H9 (cell line): ENCODE measurements at regions not wholly inside any gene's neighbourhood (a gene's known extent, or its start where the extent isn't known, plus 50 kb on each side); places are given as distances from the start of the nearest gene placed in this dataset.

ENCODE experiments used
- DNase-seq: peaks from one replicate; pipeline ENCODE4 v3.0.0-alpha.2; 2017
- H2AFZ ChIP-seq: one replicate; pipeline ENCODE4 v1.6.1; 2013; ENCODE audit warnings: mild to moderate bottlenecking, low read length, control low read depth, moderate library complexity
- H2AK5ac ChIP-seq: 2 replicates; pipeline ENCODE4 v1.6.1; 2013; ENCODE audit warnings: low read length, control low read depth, mixed read lengths; ENCODE audit not compliant: insufficient read length
- H2BK120ac ChIP-seq: one replicate; pipeline ENCODE4 v1.6.1; 2013; ENCODE audit warnings: low read depth, mild to moderate bottlenecking, low read length, control low read depth, inconsistent platforms; ENCODE audit not compliant: poor library complexity, severe bottlenecking
- H2BK12ac ChIP-seq: 2 replicates; pipeline ENCODE4 v1.6.1; 2013; ENCODE audit warnings: low read length, control low read depth, mixed read lengths, low read depth; ENCODE audit not compliant: insufficient read length
- H2BK15ac ChIP-seq: 2 replicates; pipeline ENCODE4 v1.6.1; 2013; ENCODE audit warnings: low read depth, low read length, control low read depth
- H2BK20ac ChIP-seq: one replicate; pipeline ENCODE4 v1.6.1; 2013; ENCODE audit warnings: low read depth, mild to moderate bottlenecking, low read length, control low read depth, inconsistent platforms; ENCODE audit not compliant: poor library complexity, severe bottlenecking
- H2BK5ac ChIP-seq: 2 replicates; pipeline ENCODE4 v1.6.1; 2013; ENCODE audit warnings: low read length, control low read depth, mixed read lengths; ENCODE audit not compliant: insufficient read length
- H3K14ac ChIP-seq: 2 replicates; pipeline ENCODE4 v1.6.1; 2013; ENCODE audit warnings: low read length, control low read depth; ENCODE audit not compliant: insufficient read depth
- H3K18ac ChIP-seq: 2 replicates; pipeline ENCODE4 v1.6.1; 2013; ENCODE audit warnings: low read depth, mild to moderate bottlenecking, mixed read lengths, low read length, control low read depth; ENCODE audit not compliant: insufficient read length
- H3K23ac ChIP-seq: 2 replicates; pipeline ENCODE4 v1.6.1; 2013; ENCODE audit warnings: low read length, control low read depth, mixed read lengths, low read depth; ENCODE audit not compliant: insufficient read length
- H3K23me2 ChIP-seq: 2 replicates; pipeline ENCODE4 v1.6.1; 2013; ENCODE audit warnings: low read depth, mild to moderate bottlenecking, mixed read lengths, low read length, control low read depth; ENCODE audit not compliant: insufficient read length, poor library complexity, severe bottlenecking
- H3K27ac ChIP-seq: 2 replicates; pipeline ENCODE4 v1.5.1; 2013; ENCODE audit warnings: low read length, control low read depth, mixed read lengths, low read depth; ENCODE audit not compliant: insufficient read length
- H3K27me3 ChIP-seq: 2 replicates; pipeline ENCODE4 v1.6.1; 2013; ENCODE audit warnings: low read length, control low read depth, inconsistent platforms; ENCODE audit not compliant: insufficient read depth
- H3K4ac ChIP-seq: 2 replicates; pipeline ENCODE4 v1.6.1; 2013; ENCODE audit warnings: low read depth, mild to moderate bottlenecking, control low read depth, inconsistent platforms, low read length, moderate library complexity
- H3K4me1 ChIP-seq: 2 replicates; pipeline ENCODE4 v1.6.1; 2013; ENCODE audit warnings: low read length, control low read depth, inconsistent platforms; ENCODE audit not compliant: insufficient read depth
- H3K4me2 ChIP-seq: 2 replicates; pipeline ENCODE4 v1.6.1; 2013; ENCODE audit warnings: low read length, control low read depth, mixed read lengths; ENCODE audit not compliant: insufficient read length, insufficient read depth
- H3K56ac ChIP-seq: 2 replicates; pipeline ENCODE4 v1.6.1; 2013; ENCODE audit warnings: low read depth, mild to moderate bottlenecking, mixed read lengths, low read length, control low read depth; ENCODE audit not compliant: insufficient read length
- H3K79me1 ChIP-seq: 2 replicates; pipeline ENCODE4 v1.6.1; 2013; ENCODE audit warnings: low read depth, mild to moderate bottlenecking, moderate library complexity, low read length, control low read depth, inconsistent platforms; ENCODE audit not compliant: insufficient read depth, poor library complexity, severe bottlenecking
- H3K79me2 ChIP-seq: 2 replicates; pipeline ENCODE4 v1.6.1; 2013; ENCODE audit warnings: low read length, control low read depth, inconsistent platforms; ENCODE audit not compliant: insufficient read depth
- H3K9ac ChIP-seq: 2 replicates; pipeline ENCODE4 v1.6.1; 2013; ENCODE audit warnings: low read length, control low read depth, mixed read lengths; ENCODE audit not compliant: insufficient read length; ENCODE audit errors: extremely low read depth
- H3K9me3 ChIP-seq: one replicate; pipeline ENCODE4 v1.6.1; 2013; ENCODE audit warnings: low read depth, low read length, inconsistent platforms; ENCODE audit not compliant: control insufficient read depth
- H3T11ph ChIP-seq: one replicate; pipeline ENCODE4 v1.6.1; 2013; ENCODE audit warnings: mild to moderate bottlenecking, low read length, control low read depth, inconsistent platforms
- H4K20me1 ChIP-seq: one replicate; pipeline ENCODE4 v1.6.1; 2013; ENCODE audit not compliant: control insufficient read depth, insufficient read length, insufficient read depth
- H4K5ac ChIP-seq: 2 replicates; pipeline ENCODE4 v1.6.1; 2013; ENCODE audit warnings: low read depth, mild to moderate bottlenecking, mixed read lengths, low read length, control low read depth; ENCODE audit not compliant: insufficient read length
- H4K8ac ChIP-seq: replicated peaks from 2 replicates; pipeline ENCODE4 v1.6.1; 2013; ENCODE audit warnings: low read length, control low read depth, mixed read lengths, low read depth; ENCODE audit not compliant: insufficient read length
- H4K91ac ChIP-seq: 2 replicates; pipeline ENCODE4 v1.6.1; 2013; ENCODE audit warnings: low read depth, mild to moderate bottlenecking, moderate library complexity, mixed read lengths, low read length, control low read depth; ENCODE audit not compliant: insufficient read length
- H3K27ac Mint-ChIP-seq, 3 experiments: 2 replicates in 2 of 3; 3 replicates in 1 of 3; pipeline ENCODE4 v1.8.0; 2020 to 2021; ENCODE audit warnings: mixed read lengths in 3 of 3, mild to moderate bottlenecking in 1 of 3, moderate library complexity in 1 of 3
- H3K27me3 Mint-ChIP-seq: 2 replicates; pipeline ENCODE4 v1.8.0; 2021; ENCODE audit warnings: low read depth, mild to moderate bottlenecking, moderate library complexity, mixed read lengths
- H3K36me3 Mint-ChIP-seq, 3 experiments: 2 replicates in 2 of 3; 3 replicates in 1 of 3; pipeline ENCODE4 v1.8.0; 2020 to 2021; ENCODE audit warnings: low read depth in 3 of 3, mixed read lengths in 3 of 3; ENCODE audit not compliant: insufficient read depth in 1 of 3
- H3K4me1 Mint-ChIP-seq, 2 experiments: 2 replicates each; pipeline ENCODE4 v1.8.0; 2020; ENCODE audit warnings: mixed read lengths in 2 of 2
- H3K4me3 Mint-ChIP-seq, 2 experiments: 2 replicates in 1 of 2; 3 replicates in 1 of 2; pipeline ENCODE4 v1.8.0; 2020 to 2021; ENCODE audit warnings: mild to moderate bottlenecking in 2 of 2, mixed read lengths in 2 of 2, moderate library complexity in 1 of 2
- H3K9me3 Mint-ChIP-seq, 2 experiments: 2 replicates in 1 of 2; 3 replicates in 1 of 2; pipeline ENCODE4 v1.8.0; 2020; ENCODE audit warnings: mild to moderate bottlenecking in 2 of 2, mixed read lengths in 2 of 2, moderate library complexity in 1 of 2
- CTCF ChIP-seq: fragments of 200-600 bp; sonication (generic); conservative IDR thresholded peaks from 3 replicates; pipeline ENCODE4 v1.8.0; 2021; ENCODE audit warnings: antibody characterized with exemption, mild to moderate bottlenecking

GRCh38 chr1:118371612-118372011, 186.6 kb upstream of the SPAG17 start:
- Mint-ChIP-seq H3K36me3 (peaks cover 2 to 21% (median 10%) of the 10 kb centered on the region in 3 experiments; a peak in 5 of 7 replicates), H3K27ac (no peak overlapping the region), H3K9me3 (peaks cover 27 to 35% of the 10 kb centered on the region in 2 experiments), H3K27me3 (no peaks in the 10 kb centered on the region), H3K4me3 (no peak overlapping the region), H3K4me1 (peaks cover 6 to 10% of the 10 kb centered on the region in 2 experiments; a peak in 3 of 4 replicates)
- H3K14ac ChIP-seq = no peak overlapping the region
- no peak overlapping the region for H4K5ac ChIP-seq
- H2AK5ac ChIP-seq = no peak overlapping the region
- no peak overlapping the region for H3K18ac ChIP-seq
- no peak overlapping the region for H3K27ac ChIP-seq
- H3K56ac ChIP-seq = no peak overlapping the region
- no peak overlapping the region for H2BK15ac ChIP-seq
- H3K79me1 ChIP-seq = no peaks in the 10 kb centered on the region
- H3K79me2 ChIP-seq = no peaks in the 10 kb centered on the region
- no peak overlapping the region for H2AFZ ChIP-seq
- no peak overlapping the region for H3K23ac ChIP-seq
- no peak overlapping the region for H2BK5ac ChIP-seq
- no peak for DNase-seq
- no peak overlapping the region for H3K9ac ChIP-seq
- H2BK20ac ChIP-seq = no peak overlapping the region
- no peaks in the 10 kb centered on the region for H3K23me2 ChIP-seq
- H3T11ph ChIP-seq = no peak overlapping the region
- no peaks in the 10 kb centered on the region for H4K20me1 ChIP-seq
- H3K9me3 ChIP-seq = no peaks in the 10 kb centered on the region
- H2BK12ac ChIP-seq = no peak overlapping the region
- H2BK120ac ChIP-seq = no peak overlapping the region
- H3K27me3 ChIP-seq = no peaks in the 10 kb centered on the region
- no peak overlapping the region for H3K4ac ChIP-seq
- no peaks in the 10 kb centered on the region for H3K4me1 ChIP-seq
- no peak overlapping the region for H4K8ac ChIP-seq
- no peak for TF ChIP-seq CTCF
- H4K91ac ChIP-seq = no peak overlapping the region
- no peak overlapping the region for H3K4me2 ChIP-seq
